GM21717 (cell line): ENCODE measurements at regions not wholly inside any gene's neighbourhood (a gene's known extent, or its start where the extent isn't known, plus 50 kb on each side); places are given as distances from the start of the nearest gene placed in this dataset.
"Not testable (repeated sequence)": the region's sequence is repeated elsewhere in the genome, so short reads cannot be mapped to it uniquely, and the experiment has no call there.

Experiments
- ATAC-seq: cut with Tn5 transposase; IDR thresholded peaks from one replicate; pipeline ENCODE4 v1.9.1; 2021; ENCODE audit warnings: mild to moderate bottlenecking, moderate library complexity; ENCODE audit not compliant: unreplicated experiment

- ATAC-seq = not testable (repeated sequence)
Measured at GRCh38 chr15:84536181-84536580, 64.6 kb upstream of the ZSCAN2 start.

- ATAC-seq = not testable (repeated sequence)
Measured at GRCh38 chr15:84544586-84544985, 56.2 kb upstream of the ZSCAN2 start.

GRCh38 chr15:84547150-84547549 lies 53.7 kb upstream of the ZSCAN2 start:
- not testable (repeated sequence) for ATAC-seq

GRCh38 chr15:84550503-84550902 lies 50.3 kb upstream of the ZSCAN2 start:
- ATAC-seq = not testable (repeated sequence)
